M059J (cell line): ENCODE measurements at regions not wholly inside any gene's neighbourhood (a gene's known extent, or its start where the extent isn't known, plus 50 kb on each side); places are given as distances from the start of the nearest gene placed in this dataset.

Experiments
- DNase-seq: peaks from one replicate; pipeline ENCODE4 v3.0.0-alpha.2; 2012; ENCODE audit warnings: low read depth

GRCh38 chr7:136665878-136666509, 202.5 kb upstream of the CHRM2 start:
- DNase-seq: no peak

GRCh38 chr7:136664537-136664936, 203.9 kb upstream of the CHRM2 start:
- no peak for DNase-seq

- DNase-seq: peak; percentile 5
Measured at GRCh38 chr7:136657482-136657921, 210.9 kb upstream of the CHRM2 start.

GRCh38 chr7:136656516-136656915, 211.9 kb upstream of the CHRM2 start:
- DNase-seq: no peak

GRCh38 chr7:136655414-136655813, 213.0 kb upstream of the CHRM2 start:
- DNase-seq: no peak

GRCh38 chr7:136654406-136654805, 214.0 kb upstream of the CHRM2 start:
- peak; percentile 20 for DNase-seq

- peak; percentile 8 for DNase-seq
Measured at GRCh38 chr7:136652635-136653370, 215.6 kb upstream of the CHRM2 start.

- DNase-seq: no peak
Measured at GRCh38 chr7:136640977-136641376, 227.5 kb upstream of the CHRM2 start.

GRCh38 chr7:136637813-136638212, 230.6 kb upstream of the CHRM2 start:
- DNase-seq: peak; percentile 49

- no peak for DNase-seq
Measured at GRCh38 chr7:136635751-136636150, 232.7 kb upstream of the CHRM2 start.

- no peak for DNase-seq
Measured at GRCh38 chr7:136618818-136619217, 249.6 kb upstream of the CHRM2 start.

GRCh38 chr7:136617176-136617575, 251.3 kb upstream of the CHRM2 start:
- DNase-seq: peak; percentile 38

- no peak for DNase-seq
Measured at GRCh38 chr7:136605532-136606329, 262.7 kb upstream of the CHRM2 start.

GRCh38 chr7:136601772-136602171, 266.7 kb upstream of the CHRM2 start:
- no peak for DNase-seq

GRCh38 chr7:136600475-136600874, 268.0 kb upstream of the CHRM2 start:
- no peak for DNase-seq

GRCh38 chr7:136594739-136595144, 273.7 kb upstream of the CHRM2 start:
- DNase-seq: no peak

GRCh38 chr7:136588216-136588615, 280.2 kb upstream of the CHRM2 start:
- DNase-seq: peak; percentile 5

- DNase-seq: peak; percentile 17
Measured at GRCh38 chr7:136585954-136586670, 282.3 kb upstream of the CHRM2 start.

- DNase-seq: no peak
Measured at GRCh38 chr7:136566491-136566890, 302.0 kb upstream of the CHRM2 start.

- peak; percentile 42 for DNase-seq
Measured at GRCh38 chr7:136555933-136556332, 312.5 kb upstream of the CHRM2 start.

- DNase-seq: no peak
Measured at GRCh38 chr7:136551618-136552017, 316.8 kb upstream of the CHRM2 start.

- no peak for DNase-seq
Measured at GRCh38 chr7:136549756-136550155, 318.7 kb upstream of the CHRM2 start.
